GM10248 (cell line): ENCODE measurements at regions not wholly inside any gene's neighbourhood (a gene's known extent, or its start where the extent isn't known, plus 50 kb on each side); places are given as distances from the start of the nearest gene placed in this dataset.

ENCODE experiments used
- CTCF ChIA-PET: fragments of 300-600 bp; sonication (Branson Sonifier 250); formaldehyde crosslinking; extraction: SDS; loops from one replicate; lab custom pipeline; 2021; ENCODE audit warnings: antibody characterized with exemption; lab: Yijun Ruan, JAX
- POLR2A ChIA-PET: fragments of 350-650 bp; sonication (Branson Sonifier 250); formaldehyde crosslinking; extraction: SDS; loops from one replicate; lab custom pipeline; 2020; ENCODE audit warnings: antibody characterized with exemption; lab: Yijun Ruan, JAX
- DNase-seq: peaks from one replicate; pipeline ENCODE4 v3.0.0; 2012; ENCODE audit errors: extremely low spot score
- TF ChIP-seq, protein P1 (sequence below): IDR thresholded peaks from 2 replicates; pipeline ENCODE4 v1.5.1; 2012; ENCODE audit warnings: mild to moderate bottlenecking, low read depth; ENCODE audit errors: extremely low read depth, missing control alignments, control extremely low read depth

GRCh38 chr13:32880636-32881035 is 135.6 kb upstream of the KL start:
- TF ChIP-seq, protein P1, sequence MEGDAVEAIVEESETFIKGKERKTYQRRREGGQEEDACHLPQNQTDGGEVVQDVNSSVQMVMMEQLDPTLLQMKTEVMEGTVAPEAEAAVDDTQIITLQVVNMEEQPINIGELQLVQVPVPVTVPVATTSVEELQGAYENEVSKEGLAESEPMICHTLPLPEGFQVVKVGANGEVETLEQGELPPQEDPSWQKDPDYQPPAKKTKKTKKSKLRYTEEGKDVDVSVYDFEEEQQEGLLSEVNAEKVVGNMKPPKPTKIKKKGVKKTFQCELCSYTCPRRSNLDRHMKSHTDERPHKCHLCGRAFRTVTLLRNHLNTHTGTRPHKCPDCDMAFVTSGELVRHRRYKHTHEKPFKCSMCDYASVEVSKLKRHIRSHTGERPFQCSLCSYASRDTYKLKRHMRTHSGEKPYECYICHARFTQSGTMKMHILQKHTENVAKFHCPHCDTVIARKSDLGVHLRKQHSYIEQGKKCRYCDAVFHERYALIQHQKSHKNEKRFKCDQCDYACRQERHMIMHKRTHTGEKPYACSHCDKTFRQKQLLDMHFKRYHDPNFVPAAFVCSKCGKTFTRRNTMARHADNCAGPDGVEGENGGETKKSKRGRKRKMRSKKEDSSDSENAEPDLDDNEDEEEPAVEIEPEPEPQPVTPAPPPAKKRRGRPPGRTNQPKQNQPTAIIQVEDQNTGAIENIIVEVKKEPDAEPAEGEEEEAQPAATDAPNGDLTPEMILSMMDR = no peak
- POLR2A ChIA-PET = no interaction called here
- DNase-seq = no peak
- CTCF ChIA-PET = interaction anchor here (1.0 to 2.7 kb wide), 4 partner anchors 8 to 69 kb away, joined by 3 to 12 read pairs (median 4); no protein-coding TSS in a partner anchor

- ChIA-PET POLR2A (no interaction called here), CTCF (interaction anchor here (1.0 to 2.7 kb wide), 3 partner anchors 16 to 70 kb away, joined by 3 to 12 read pairs (median 3); no protein-coding TSS in a partner anchor)
- TF ChIP-seq, protein P1 = no peak
- no peak for DNase-seq
Observed at GRCh38 chr13:32881074-32881776, 135.0 kb upstream of the KL start.

GRCh38 chr13:32881777-32882145 is 134.5 kb upstream of the KL start:
- DNase-seq = no peak
- ChIA-PET POLR2A (no interaction called here), CTCF (interaction anchor here (1.1 to 2.7 kb wide), 2 partner anchors 15 to 31 kb away, joined by 3 to 12 read pairs; no protein-coding TSS in a partner anchor)
- TF ChIP-seq, protein P1 = no peak

- TF ChIP-seq, protein P1 = no peak
- POLR2A ChIA-PET = interaction anchor here (0.6 kb wide), 1 partner anchor 246 kb away, joined by 3 read pairs; no protein-coding TSS in a partner anchor
- CTCF ChIA-PET = interaction anchor here (2.7 kb wide), 1 partner anchor 14 kb away, joined by 12 read pairs; no protein-coding TSS in a partner anchor
- DNase-seq = no peak
Observed at GRCh38 chr13:32882691-32883090, 133.5 kb upstream of the KL start.

- CTCF ChIA-PET = interaction anchor here (1.1 kb wide), 1 partner anchor 28 kb away, joined by 3 read pairs; no protein-coding TSS in a partner anchor
- POLR2A ChIA-PET = no interaction called here
- DNase-seq = no peak
- TF ChIP-seq, protein P1 = no peak
Observed at GRCh38 chr13:32883474-32883873, 132.7 kb upstream of the KL start.

DNA sequence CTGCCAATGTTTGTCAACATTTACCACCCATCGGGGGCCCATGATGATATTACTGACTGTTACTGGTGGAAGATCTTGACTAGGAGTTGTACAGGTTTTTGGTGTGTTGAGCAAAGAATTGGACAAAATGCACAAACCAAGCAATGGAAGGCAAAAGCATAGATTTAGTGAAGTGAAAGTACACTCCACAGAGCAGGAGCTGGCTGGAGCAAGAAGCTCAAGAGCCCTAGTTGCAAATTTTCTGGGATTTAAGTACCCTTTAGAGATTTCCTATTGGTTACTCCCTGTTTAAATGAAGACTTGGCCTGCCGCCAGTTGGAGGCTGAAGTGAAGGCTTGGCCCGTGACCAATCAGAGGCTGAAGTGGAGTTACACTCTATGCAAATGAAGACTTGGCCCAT is 128.6 kb upstream of the KL start:
- ChIA-PET POLR2A (no interaction called here), CTCF (interaction anchor here (1.2 to 1.4 kb wide), 2 partner anchors 8 to 37 kb away, joined by 3 to 4 read pairs; no protein-coding TSS in a partner anchor)
- no peak for DNase-seq
- TF ChIP-seq, protein P1 = no peak
